Endothelial cell of umbilical vein (primary cell): ENCODE measurements at regions not wholly inside any gene's neighbourhood (a gene's known extent, or its start where the extent isn't known, plus 50 kb on each side); places are given as distances from the start of the nearest gene placed in this dataset.

Experiments
- CTCF ChIP-seq, 2 donors: IDR thresholded peaks; 1 replicate in 1 of 2; 2 replicates in 1 of 2; pipeline ENCODE4 v1.5.1; 2011; ENCODE audit warnings: low read length in 2 of 2, mild to moderate bottlenecking in 2 of 2, moderate library complexity in 2 of 2, control low read depth in 1 of 2, inconsistent platforms in 1 of 2, low read depth in 1 of 2; ENCODE audit not compliant: insufficient read depth in 1 of 2; ENCODE audit errors: extremely low read depth in 1 of 2
- EZH2 ChIP-seq: IDR thresholded peaks from 2 replicates; pipeline ENCODE4 v1.6.1; 2012; ENCODE audit warnings: borderline replicate concordance, low read depth, mild to moderate bottlenecking, moderate library complexity, low read length, inconsistent platforms; ENCODE audit not compliant: severe bottlenecking
- MAX ChIP-seq: IDR thresholded peaks from 2 replicates; pipeline ENCODE4 v1.6.1; 2011; ENCODE audit not compliant: insufficient read depth, insufficient read length
- POLR2A ChIP-seq: IDR thresholded peaks from 2 replicates; pipeline ENCODE4 v1.6.1; 2012; ENCODE audit warnings: low read depth, mild to moderate bottlenecking, control low read depth, low read length
- POLR2AphosphoS5 ChIP-seq: IDR thresholded peaks from 2 replicates; pipeline ENCODE4 v1.6.1; 2012; ENCODE audit warnings: low read depth, mild to moderate bottlenecking, control low read depth, low read length, moderate library complexity; ENCODE audit not compliant: insufficient read depth

- TF ChIP-seq CTCF (IDR thresholded peaks at IDR 0.05; ENCODE audit: extremely low read depth in 1 of 2, insufficient read depth in 1 of 2, low read depth in 1 of 2, low read length in 2 of 2) = no peak
- TF ChIP-seq EZH2 = no peak
- no peak for TF ChIP-seq POLR2AphosphoS5
- TF ChIP-seq MAX = no peak
- TF ChIP-seq POLR2A = no peak
These were observed 744.1 kb downstream of the FAM133A start for GRCh38 chrX:94418065-94418464.
